Ammon's horn (tissue), 1 donor: ENCODE measurements at regions not wholly inside any gene's neighbourhood (a gene's known extent, or its start where the extent isn't known, plus 50 kb on each side); places are given as distances from the start of the nearest gene placed in this dataset.

Source experiments
- DNase-seq: peaks from one replicate; pipeline ENCODE4 v3.0.0-alpha.2; 2016; ENCODE audit warnings: low spot score

DNA sequence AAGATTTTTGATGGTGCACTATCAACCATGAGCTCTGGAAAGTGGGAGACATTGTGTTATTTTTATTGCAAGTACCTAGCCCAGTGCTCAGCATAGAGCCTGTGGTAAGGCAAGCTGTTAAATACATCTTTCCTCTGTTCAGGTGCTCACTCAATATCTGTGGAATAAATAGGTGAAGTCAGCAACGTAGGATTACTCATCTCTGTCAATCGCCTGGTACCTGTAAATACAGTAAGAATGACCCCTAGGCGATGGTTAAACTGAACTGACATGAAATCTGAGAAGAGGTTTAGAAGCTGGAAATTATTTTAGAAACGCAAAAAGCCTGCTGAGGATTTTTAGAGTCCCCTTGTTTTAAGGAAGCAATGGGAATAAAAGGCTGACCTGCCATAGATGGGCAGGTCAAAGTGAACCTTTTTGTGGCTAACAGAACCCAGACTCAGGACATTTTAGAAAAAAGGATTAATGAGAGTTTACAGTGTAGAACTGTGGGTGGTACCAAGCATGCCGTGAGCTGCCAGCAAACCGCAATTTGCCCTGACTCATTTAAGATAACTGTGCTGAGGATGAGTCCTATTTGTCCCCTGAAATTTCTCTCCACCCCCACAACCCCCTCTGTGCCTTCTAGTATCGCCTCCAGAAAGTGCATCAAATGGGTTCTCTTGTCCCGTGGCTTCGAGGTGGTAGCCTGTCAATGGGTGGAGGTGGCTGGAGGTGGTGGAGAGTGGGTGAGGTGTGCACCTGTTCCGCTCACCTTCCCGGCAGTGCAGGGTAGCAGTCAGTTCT, 375.1 kb downstream of the MED10 start:
- DNase-seq: peak; percentile 34

DNA sequence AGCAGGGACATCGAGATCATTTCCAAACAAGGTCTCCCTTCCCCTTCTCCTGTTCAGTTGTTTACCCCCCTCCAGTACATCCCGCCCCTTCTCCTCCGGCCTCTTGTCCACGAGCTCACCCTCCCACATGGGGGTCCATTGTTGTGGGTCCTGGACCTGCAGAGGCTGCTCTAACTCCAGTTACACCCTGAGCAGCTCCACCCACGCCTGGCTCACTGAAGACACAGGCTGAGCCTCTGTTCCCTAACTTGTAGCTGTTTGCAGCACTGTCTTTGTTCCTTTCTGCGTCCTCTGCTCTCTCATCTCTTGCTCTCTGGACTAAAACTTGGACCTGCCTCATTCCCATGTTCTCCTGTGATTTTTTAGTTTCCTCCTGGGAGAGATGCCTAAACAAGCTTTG, 377.5 kb downstream of the MED10 start:
- no peak for DNase-seq

DNA sequence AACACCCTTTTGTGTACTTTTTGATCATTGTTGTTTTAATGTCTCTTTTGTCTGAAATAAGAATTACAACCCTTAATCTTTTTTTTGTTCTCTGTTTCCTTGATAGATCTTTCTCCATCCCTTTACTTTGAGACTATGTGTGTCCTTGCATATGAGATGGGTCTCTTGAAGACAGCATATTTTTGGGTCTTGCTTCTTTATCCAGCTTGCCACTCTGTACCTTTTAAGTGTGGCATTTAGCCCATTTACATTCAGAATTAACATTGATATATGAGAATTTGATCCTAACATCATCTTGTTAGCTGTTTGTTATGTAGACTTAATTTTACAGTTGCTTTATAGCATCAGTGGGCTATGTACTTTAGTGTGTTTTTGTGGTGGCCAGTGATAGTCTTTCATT, 382.5 kb downstream of the MED10 start:
- DNase-seq: no peak

DNA sequence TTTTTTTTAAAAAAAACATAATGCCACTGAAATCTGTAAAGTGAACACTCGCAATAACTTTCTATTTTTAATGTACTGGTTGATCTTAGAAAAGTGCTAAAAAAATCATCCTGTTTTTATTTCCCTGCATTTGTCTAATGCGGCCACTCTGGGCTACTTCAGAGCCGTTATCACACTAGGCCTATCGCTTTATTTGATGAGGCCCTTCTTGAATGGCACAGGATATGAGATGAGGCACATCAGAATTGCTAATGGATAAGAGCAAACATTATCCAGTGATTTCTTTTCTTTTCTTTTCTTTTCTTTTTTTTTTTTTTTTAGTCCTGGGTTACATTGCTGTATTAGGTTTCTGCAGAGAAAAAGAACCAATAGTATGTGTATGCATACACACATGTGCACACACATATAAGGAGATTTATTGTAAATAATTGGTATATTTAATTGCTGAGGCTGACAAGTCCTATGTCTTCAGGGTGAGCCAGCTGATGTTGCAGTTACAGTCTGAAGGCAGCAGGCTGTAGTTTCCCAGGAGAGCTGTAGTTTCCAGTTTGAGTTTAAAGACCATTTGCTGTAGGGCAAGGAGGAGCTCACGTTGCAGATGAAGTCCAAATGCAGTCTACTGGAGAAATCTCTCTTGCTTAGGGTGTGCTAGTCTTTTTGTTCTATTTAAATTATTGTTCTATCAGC, 391.7 kb downstream of the MED10 start:
- DNase-seq: no peak

DNA sequence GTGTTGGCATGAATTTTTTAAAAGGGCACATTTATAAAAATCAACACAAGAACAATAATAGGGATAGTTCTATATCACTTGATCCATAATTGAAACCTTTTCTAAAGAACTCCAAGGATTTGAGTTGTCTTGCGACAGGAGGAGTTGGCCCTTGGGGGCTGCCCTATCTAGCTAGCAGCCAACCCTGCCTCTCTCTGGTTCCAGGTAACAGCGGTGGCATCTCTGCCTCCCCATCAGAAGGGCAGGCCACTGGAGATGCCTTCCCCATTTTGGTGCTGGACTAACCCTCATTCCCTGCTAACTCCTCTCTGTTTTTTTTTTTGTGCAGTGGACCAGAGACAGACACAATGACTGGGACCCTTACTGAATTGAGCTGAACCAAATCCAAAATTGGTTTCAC, 393.0 kb downstream of the MED10 start:
- DNase-seq: no peak

DNA sequence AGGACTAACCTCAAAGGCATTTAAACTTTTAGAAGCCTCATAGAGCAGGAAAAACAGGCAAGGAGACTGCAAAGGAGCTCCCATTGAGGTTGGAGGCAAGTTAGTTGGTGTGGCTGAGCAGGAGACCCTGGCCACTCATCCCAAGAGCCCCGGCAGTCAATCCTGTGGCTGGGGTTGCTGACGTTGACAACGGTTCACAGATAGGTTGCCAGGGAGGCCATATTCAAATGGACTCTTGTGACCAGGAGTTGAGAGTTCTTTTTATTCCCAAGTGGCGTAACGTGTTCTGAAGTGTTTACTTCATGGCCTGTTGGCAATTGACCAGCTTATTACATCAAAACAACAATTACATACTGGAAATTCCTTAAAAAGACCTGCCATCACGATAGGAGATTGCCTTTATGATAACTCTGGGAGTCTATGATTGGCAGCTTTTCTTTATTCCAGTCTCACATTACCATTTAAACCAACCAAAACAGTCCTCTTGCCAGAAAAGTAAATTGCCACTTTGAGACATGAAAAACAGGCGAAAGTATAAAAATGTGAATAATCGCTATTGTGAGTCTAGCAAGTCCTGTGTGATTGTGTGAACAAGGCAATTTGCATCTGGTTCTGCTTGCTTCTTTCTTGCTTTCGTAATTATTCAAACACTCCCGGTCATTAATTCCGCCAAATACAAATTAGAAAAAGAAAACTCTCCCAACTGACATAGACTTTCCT, 394.9 kb downstream of the MED10 start:
- DNase-seq: no peak

DNA sequence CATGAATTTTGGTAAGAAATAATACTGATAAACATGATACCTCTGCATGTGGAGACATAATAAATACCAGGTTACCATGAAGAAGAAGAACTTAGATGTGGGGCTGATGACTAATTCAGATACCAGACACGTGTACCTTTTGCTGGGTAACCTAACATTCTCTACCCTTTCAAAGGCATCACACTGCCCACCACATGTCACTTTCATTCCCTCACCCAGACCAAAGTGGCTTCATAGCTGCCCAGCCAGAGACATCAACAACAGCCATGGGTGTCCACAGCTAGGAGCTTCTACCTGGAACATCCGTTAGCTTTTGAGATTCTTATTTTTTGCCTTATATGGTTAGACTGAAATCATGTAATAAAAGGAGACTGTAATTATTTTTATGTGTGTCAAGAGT, 396.8 kb downstream of the MED10 start:
- no peak for DNase-seq

DNA sequence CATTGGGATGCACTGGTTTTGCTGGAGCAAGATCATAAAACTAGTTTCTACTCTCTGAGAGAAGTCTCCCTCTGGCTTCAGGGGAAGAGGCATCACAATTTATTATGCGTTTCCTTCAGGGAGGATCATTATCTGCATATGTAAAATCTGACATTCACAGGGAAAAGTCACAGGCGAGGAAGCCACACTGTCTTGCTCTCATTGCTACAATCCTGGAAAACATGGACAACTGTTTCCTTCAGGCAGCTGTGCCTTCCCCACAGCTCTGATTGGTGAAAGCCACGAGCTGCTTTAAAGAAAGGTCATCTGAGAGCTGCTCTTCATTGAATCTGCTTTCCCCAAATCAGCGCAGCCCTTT, 397.8 kb downstream of the MED10 start:
- DNase-seq: no peak

DNA sequence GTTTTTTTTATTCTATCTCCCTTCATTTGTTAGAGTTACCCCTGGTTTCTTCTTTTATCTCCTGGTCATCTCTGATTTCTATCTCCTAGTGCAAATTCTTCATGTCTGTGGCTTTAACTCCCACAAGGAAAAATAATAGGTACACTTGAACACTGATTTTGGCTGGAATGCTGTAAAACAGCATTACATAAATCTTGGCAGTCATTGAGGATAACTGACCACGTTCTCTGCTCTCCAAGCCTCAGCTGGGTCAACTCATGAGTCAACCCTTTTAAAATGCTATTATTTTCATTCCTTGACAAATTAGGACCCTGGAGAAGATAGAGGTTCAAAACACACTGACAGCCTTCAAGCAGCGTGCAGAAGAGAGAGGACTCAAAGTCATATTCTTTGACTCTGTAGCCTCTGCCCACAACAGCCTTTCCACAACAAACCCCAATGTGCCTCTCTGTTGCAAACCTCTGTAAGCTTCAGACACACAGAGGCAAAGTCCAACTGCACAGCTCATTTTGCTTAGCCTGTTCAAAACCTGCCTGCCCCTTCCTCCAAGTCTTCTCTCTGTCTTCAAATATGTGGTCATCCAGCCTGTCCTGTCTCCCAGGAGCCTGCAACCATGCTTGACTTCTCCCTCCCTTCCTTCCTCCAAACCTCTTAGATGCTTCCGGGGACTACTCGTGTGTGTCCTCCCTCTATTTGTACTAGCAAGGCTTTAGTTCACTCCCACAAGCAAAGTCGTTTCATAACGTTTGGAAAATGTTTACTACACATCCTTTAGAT, 398.4 kb downstream of the MED10 start:
- DNase-seq: no peak

DNA sequence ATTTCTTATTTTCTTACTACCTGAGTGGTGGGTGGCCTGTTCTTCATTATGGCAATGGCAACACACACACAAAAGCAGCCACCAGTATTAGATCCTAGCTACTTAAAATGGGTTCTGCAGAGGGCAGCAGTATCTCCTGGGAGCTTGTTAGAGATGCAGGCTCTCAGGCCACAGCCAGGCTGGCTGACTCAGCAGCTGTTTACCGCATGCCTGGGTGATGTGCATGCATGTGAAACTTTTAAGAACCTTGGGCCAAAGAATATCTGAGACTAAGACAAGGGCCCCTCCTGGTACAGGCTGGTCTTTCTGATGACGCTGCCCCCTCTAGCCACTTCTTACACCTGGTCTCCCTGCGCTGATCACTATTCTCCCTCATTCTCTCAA, 399.0 kb downstream of the MED10 start:
- peak; percentile 13 for DNase-seq

DNA sequence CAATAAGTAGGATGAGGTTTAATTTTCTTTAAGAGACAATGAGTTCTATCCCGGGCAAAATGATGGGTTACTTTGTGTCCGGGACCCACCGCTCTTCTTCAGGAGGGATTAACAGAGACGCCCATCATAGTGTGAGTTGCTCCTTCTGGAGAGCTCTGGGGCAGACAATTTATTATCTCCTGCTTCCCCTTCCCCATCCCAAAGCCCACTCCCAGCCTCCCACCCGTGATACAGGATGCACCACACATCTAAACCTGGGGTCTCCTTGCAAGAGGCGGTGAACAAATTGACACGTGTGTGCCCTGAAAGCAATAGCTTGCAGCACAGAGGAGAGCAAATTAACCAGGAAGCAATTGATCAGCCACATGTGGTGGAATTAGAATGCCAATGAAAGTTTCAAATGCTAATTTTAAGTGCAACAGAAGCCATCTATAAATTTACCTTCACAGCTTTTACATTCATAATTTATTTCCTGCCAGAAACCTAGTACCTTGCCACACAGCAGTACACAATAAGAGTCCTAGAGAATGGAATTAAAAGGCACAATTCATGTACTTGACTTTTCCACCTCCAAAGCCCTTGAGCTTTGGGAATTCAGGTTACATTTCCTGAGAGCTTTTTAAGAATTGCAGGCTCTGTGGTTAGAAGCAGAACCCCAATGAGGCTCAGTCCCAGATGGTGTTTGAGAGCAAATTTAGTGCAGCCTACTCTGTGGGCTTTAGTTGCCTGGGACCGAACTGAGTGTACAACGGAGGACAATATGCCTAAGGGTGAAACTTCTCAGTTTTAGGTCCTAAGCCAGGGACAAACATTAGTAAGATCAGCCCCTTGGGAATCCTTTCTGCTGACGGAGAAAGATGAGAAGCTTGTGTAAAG, 399.6 kb downstream of the MED10 start:
- peak; percentile 28 for DNase-seq

DNA sequence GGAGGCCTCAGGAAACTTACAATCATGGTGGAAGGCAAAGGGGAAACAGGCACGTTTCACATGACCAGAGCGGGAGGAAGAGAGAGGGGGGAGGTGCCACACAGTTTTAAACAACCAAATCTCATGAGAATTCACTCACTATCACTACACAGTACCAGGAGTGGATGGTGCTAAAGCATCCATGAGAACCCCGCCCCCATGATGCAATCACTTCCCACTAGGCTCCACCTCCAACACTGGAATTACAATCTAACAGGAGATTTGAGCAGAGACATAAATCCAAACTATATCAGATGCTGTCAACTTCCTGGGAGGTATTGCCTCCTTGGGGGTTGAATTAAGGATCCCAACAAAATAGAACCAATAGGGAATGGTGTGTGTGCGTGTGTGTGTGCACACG, 407.1 kb downstream of the MED10 start:
- no peak for DNase-seq

DNA sequence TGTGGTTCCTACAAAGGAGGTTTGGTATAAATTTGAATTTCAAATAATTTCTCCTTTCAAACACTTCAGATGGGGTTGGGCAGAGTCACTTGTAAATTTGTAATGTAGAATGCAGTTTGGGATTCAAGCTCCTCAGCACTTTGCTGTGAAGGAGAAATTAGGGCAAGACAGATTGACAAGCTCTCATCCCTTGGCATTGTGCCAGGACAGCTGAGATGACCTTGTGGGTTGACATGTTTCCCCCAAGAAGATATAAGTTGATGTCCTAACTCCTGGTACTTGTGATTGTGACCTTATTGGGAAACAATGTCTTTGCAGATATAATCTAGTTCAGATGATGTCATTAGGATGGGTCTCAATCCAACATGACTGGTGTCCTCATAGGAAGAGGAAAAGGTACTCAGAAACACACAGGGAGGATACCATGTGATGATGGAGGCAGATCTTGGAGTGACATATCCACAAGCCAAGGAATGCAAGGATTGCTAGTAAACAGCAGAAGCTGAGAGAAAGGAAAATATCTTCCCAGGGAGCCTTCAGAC, 408.3 kb downstream of the MED10 start:
- no peak for DNase-seq

DNA sequence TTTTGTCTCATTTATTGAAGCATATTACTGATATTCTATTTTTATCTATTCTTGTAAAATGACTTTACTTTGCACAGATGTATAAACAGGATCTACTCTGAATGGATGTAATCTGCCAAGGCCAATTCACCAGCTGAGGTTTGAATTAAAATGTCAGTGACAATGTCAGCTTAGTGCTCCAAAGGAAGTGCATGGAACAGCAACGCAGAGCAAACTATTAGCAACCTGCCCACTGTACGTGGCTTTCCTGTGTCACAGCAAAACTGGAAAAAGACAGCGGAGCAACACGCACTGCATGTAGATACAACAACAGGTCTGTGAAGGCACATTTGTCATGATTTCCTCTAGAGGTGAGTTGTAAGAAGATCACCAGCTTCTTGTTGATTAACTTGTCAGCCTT, 409.4 kb downstream of the MED10 start:
- no peak for DNase-seq

DNA sequence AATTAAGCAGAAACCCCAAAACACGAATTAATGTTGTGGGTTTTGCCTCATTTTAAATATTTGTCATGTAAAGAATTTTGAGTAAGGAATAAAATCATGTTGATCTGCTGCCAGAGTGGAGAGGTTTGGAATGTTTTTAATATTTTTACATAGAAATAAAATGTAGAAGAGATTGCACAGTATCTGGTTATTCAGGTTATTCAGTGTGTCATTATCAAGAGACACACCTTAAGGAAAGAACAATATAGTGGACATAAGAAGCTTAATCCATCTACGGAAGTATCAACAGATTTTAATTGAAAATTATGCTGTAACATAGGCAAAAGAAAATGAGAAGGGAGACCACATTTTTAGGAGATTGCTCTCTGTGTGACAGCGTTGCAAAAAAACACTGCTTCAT, 410.4 kb downstream of the MED10 start:
- DNase-seq: no peak

DNA sequence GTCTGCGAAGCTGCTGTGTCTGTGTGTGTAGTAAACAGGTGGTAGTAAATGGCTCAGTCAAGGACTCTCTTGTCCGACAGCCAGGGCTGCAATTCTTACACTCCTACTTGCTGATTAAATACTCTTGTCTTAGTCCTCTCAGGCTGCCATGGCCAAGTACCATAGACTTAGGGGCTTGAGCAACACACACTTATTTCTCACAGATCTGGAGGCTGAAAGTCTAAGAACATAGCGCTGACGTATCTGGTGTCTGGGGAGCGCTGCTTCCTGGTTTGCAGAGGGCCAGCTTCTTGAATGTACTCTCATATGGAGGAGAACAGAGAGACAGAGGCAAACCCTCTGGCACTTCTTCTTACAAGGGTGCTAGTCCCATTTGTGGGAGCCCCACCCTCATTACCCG, 411.0 kb downstream of the MED10 start:
- no peak for DNase-seq

DNA sequence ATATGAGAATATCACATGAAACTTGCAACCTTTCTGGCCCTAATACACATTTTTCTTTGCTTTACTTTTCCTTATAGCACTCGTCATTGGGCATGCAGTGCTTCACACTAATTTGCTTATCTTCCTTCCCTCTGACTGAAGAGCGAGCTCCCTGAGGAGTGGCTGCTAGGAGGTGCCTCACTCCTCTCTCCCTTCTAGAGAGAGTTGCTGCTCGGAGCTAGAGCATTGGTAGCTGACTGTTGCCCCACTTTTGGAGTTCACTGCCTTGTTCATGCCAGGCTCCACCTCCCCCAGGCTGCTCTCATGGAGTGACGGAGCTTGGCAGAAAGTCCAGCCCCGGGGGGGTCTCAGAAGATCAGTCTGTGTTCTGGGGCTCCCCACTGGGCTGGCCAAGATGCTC, 413.2 kb downstream of the MED10 start:
- DNase-seq: no peak

DNA sequence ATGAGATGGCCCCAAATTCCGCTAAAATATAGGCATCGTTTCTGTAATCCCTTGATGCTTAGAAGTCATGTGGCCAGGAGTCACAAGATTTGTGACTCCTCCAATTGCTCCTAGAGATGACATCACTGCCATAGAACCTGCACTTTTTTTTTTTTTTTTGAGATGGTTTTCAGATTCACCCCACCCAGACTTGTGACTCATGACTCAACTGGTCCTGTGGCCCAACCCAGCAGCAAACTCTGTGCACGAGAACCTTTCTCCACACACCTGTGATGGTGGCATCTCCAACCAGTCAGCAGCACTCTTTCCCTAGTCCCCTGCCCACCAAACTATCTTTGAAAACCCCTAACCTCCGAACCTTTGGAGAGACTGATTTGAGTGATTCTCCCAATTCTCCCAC, 414.0 kb downstream of the MED10 start:
- no peak for DNase-seq

DNA sequence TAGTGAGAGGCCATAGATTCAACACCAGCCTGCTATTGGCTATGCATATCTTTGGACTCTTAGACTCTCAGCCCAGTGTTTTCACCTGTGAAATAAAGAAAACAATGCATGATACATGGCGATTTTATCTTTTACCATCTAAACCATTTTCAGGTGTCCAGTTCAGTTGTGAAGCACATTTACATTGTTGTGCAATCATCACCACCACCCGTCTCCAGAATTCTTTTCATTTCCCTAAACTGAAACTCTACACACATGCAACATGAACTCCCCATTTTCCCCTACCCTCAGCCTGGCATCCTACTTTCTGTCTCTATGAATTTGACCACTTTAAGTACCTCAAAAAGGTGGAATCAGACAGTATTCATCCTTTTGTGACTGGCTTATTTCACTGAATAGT, 420.6 kb downstream of the MED10 start:
- no peak for DNase-seq

DNA sequence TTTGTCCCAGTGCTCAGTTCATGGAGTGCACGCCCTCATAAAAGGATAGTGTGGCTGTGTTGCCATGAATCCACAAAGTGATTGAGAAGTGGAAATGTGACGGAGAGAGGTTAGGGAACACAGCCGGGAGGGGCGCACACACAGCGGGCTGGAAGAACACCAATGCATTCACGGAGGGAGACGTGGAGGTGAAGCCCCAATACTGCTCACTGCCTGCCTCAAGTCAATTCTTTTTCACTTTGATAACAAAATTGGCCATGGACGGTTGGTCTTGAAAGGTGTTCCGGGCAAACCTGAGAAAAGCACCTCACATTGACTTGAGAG, 424.1 kb downstream of the MED10 start:
- no peak for DNase-seq

DNA sequence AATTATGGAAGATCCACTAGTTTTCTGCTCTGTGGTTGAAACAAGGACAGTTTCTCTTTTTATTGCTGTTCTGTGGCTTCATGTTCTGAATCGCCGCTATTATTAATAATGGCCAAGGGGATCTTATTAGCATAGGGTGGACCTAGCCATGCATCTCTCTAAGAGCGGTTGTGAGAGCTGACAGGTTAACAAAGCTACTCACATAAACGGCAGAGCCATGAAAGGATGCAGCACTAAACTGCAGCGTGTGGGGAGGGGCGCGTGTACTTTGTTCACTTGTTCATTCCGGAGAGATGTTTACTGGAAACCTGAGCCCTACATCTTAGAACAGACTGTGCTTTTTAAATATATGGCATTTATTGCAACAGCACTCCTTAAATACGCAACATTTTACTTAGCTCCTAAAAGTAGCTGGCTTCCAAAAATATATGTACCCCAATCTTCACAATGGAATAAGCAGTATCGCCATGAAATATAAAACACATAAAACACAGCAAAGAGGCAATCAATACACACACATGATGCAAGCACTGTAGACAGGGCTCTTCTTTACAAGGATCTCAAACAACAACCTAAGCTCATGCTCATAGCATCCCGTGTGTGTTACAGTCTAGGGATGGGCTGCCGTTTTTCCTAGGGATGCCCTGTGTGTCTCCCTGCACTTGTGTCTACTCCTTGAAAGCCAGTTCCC, 424.6 kb downstream of the MED10 start:
- DNase-seq: no peak
